NCI-H2081 treated with DMSO at 0.1 percent for 48 hours (cell line): ENCODE measurements at regions not wholly inside any gene's neighbourhood (a gene's known extent, or its start where the extent isn't known, plus 50 kb on each side); places are given as distances from the start of the nearest gene placed in this dataset.
"Not testable (repeated sequence)": the region's sequence is repeated elsewhere in the genome, so short reads cannot be mapped to it uniquely, and the experiment has no call there.

Source experiments
- DNase-seq: peaks from one replicate; lab custom pipeline; 2025; lab: John Stamatoyannopoulos, UW

- no peak for DNase-seq
Observed at GRCh38 chrX:110964786-110965185, 131.2 kb upstream of the PAK3 start.

GRCh38 chrX:110962451-110962850, 133.5 kb upstream of the PAK3 start:
- DNase-seq: no peak

GRCh38 chrX:110955706-110956105, 140.3 kb upstream of the PAK3 start:
- no peak for DNase-seq

GRCh38 chrX:110954428-110955100, 141.4 kb upstream of the PAK3 start:
- DNase-seq: no peak

- DNase-seq: no peak
Observed at GRCh38 chrX:110951472-110952269, 144.3 kb upstream of the PAK3 start.

- DNase-seq: no peak
Observed at GRCh38 chrX:110944751-110945675, 149.4 kb upstream of the CHRDL1 start.

GRCh38 chrX:110944311-110944750, 148.7 kb upstream of the CHRDL1 start:
- DNase-seq: no peak

GRCh38 chrX:110941906-110942305, 146.3 kb upstream of the CHRDL1 start:
- no peak for DNase-seq

- DNase-seq: no peak
Observed at GRCh38 chrX:110938977-110939732, 143.5 kb upstream of the CHRDL1 start.

- DNase-seq: no peak
Observed at GRCh38 chrX:110924871-110925270, 129.3 kb upstream of the CHRDL1 start.

- no peak for DNase-seq
Observed at GRCh38 chrX:110920991-110921390, 125.4 kb upstream of the CHRDL1 start.

GRCh38 chrX:110915570-110915969, 120.0 kb upstream of the CHRDL1 start:
- no peak for DNase-seq

- DNase-seq: no peak
Observed at GRCh38 chrX:110915111-110915510, 119.5 kb upstream of the CHRDL1 start.

GRCh38 chrX:110914281-110914680, 118.7 kb upstream of the CHRDL1 start:
- DNase-seq: no peak

- DNase-seq: not testable (repeated sequence)
Observed at GRCh38 chrX:110904747-110905146, 109.1 kb upstream of the CHRDL1 start.

- DNase-seq: no peak
Observed at GRCh38 chrX:110881971-110882370, 86.4 kb upstream of the CHRDL1 start.

- no peak for DNase-seq
Observed at GRCh38 chrX:110877326-110877725, 81.7 kb upstream of the CHRDL1 start.

GRCh38 chrX:110871839-110872238, 76.2 kb upstream of the CHRDL1 start:
- no peak for DNase-seq

- no peak for DNase-seq
Observed at GRCh38 chrX:110866421-110866820, 70.8 kb upstream of the CHRDL1 start.

- no peak for DNase-seq
Observed at GRCh38 chrX:110863883-110864282, 68.3 kb upstream of the CHRDL1 start.

- DNase-seq: no peak
Observed at GRCh38 chrX:110858565-110858964, 62.9 kb upstream of the CHRDL1 start.

GRCh38 chrX:110853610-110854009, 58.0 kb upstream of the CHRDL1 start:
- peak; percentile 63 for DNase-seq
